ENCODE measurements at regions not wholly inside any gene's neighbourhood (a gene's known extent, or its start where the extent isn't known, plus 50 kb on each side); places are given as distances from the start of the nearest gene placed in this dataset.

- H3K27ac ChIP-seq (ENCODE audit: low read length) = no peak overlapping the region
- H3K36me3 ChIP-seq (replicated peaks; ENCODE audit: low read depth, low read length) = no peaks in the 10 kb centered on the region
- H3K9me3 ChIP-seq (ENCODE audit: insufficient read depth, low read length) = no peaks in the 10 kb centered on the region
- H4K20me1 ChIP-seq (ENCODE audit: insufficient read depth, low read length) = no peaks in the 10 kb centered on the region
- no peak for TF ChIP-seq EZH2phosphoT487 (IDR thresholded peaks at IDR 0.05; ENCODE audit: low read depth)
- TF ChIP-seq, protein P1, sequence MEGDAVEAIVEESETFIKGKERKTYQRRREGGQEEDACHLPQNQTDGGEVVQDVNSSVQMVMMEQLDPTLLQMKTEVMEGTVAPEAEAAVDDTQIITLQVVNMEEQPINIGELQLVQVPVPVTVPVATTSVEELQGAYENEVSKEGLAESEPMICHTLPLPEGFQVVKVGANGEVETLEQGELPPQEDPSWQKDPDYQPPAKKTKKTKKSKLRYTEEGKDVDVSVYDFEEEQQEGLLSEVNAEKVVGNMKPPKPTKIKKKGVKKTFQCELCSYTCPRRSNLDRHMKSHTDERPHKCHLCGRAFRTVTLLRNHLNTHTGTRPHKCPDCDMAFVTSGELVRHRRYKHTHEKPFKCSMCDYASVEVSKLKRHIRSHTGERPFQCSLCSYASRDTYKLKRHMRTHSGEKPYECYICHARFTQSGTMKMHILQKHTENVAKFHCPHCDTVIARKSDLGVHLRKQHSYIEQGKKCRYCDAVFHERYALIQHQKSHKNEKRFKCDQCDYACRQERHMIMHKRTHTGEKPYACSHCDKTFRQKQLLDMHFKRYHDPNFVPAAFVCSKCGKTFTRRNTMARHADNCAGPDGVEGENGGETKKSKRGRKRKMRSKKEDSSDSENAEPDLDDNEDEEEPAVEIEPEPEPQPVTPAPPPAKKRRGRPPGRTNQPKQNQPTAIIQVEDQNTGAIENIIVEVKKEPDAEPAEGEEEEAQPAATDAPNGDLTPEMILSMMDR (IDR thresholded peaks at IDR 0.05; ENCODE audit: low read depth, low read length) = no peak
- no peak overlapping the region for H2AFZ ChIP-seq (ENCODE audit: low read depth, low read length)
- peaks cover 2% of the 10 kb centered on the region; the same call in 1 of the 2 replicates for H3K27me3 ChIP-seq (ENCODE audit: low read depth, low read length)
- H3K79me2 ChIP-seq (ENCODE audit: low read length) = no peaks in the 10 kb centered on the region
- no peak overlapping the region for H3K9ac ChIP-seq (ENCODE audit: low read length)
- no peak overlapping the region for H3K4me2 ChIP-seq (ENCODE audit: low read length)
- H3K4me3 ChIP-seq (ENCODE audit: low read length) = no peak overlapping the region
- H3K4me1 ChIP-seq (ENCODE audit: low read length) = no peaks in the 10 kb centered on the region
Observed at GRCh38 chr12:22982635-22983034, 357.7 kb downstream of the ETNK1 start.

- no peaks in the 10 kb centered on the region for H3K79me2 ChIP-seq (ENCODE audit: low read length)
- no peak overlapping the region for H3K4me2 ChIP-seq (ENCODE audit: low read length)
- no peak overlapping the region for H3K4me3 ChIP-seq (ENCODE audit: low read length)
- H4K20me1 ChIP-seq (ENCODE audit: insufficient read depth, low read length) = no peaks in the 10 kb centered on the region
- H2AFZ ChIP-seq (ENCODE audit: low read depth, low read length) = no peak overlapping the region
- no peak overlapping the region for H3K9ac ChIP-seq (ENCODE audit: low read length)
- TF ChIP-seq, protein P1 (IDR thresholded peaks at IDR 0.05; ENCODE audit: low read depth, low read length) = no peak
- no peak for TF ChIP-seq EZH2phosphoT487 (IDR thresholded peaks at IDR 0.05; ENCODE audit: low read depth)
- peaks cover 31% of the 10 kb centered on the region for H3K27me3 ChIP-seq (ENCODE audit: low read depth, low read length)
- H3K4me1 ChIP-seq (ENCODE audit: low read length) = no peaks in the 10 kb centered on the region
- no peaks in the 10 kb centered on the region for H3K36me3 ChIP-seq (replicated peaks; ENCODE audit: low read depth, low read length)
- no peaks in the 10 kb centered on the region for H3K9me3 ChIP-seq (ENCODE audit: insufficient read depth, low read length)
- H3K27ac ChIP-seq (ENCODE audit: low read length) = no peak overlapping the region
Observed at GRCh38 chr12:22986997-22987396, 362.0 kb downstream of the ETNK1 start.

GRCh38 chr12:22990501-22990900 lies 365.5 kb downstream of the ETNK1 start:
- H3K36me3 ChIP-seq (replicated peaks; ENCODE audit: low read depth, low read length) = no peaks in the 10 kb centered on the region
- H3K9me3 ChIP-seq (ENCODE audit: insufficient read depth, low read length) = no peaks in the 10 kb centered on the region
- no peaks in the 10 kb centered on the region for H3K4me1 ChIP-seq (ENCODE audit: low read length)
- no peak overlapping the region for H3K4me3 ChIP-seq (ENCODE audit: low read length)
- TF ChIP-seq EZH2phosphoT487 (IDR thresholded peaks at IDR 0.05; ENCODE audit: low read depth) = no peak
- TF ChIP-seq, protein P1 (IDR thresholded peaks at IDR 0.05; ENCODE audit: low read depth, low read length) = no peak
- H3K27ac ChIP-seq (ENCODE audit: low read length) = no peak overlapping the region
- no peak overlapping the region for H2AFZ ChIP-seq (ENCODE audit: low read depth, low read length)
- H3K4me2 ChIP-seq (ENCODE audit: low read length) = no peak overlapping the region
- H3K79me2 ChIP-seq (ENCODE audit: low read length) = no peaks in the 10 kb centered on the region
- no peak overlapping the region for H3K9ac ChIP-seq (ENCODE audit: low read length)
- peaks cover 45% of the 10 kb centered on the region for H3K27me3 ChIP-seq (ENCODE audit: low read depth, low read length)
- no peaks in the 10 kb centered on the region for H4K20me1 ChIP-seq (ENCODE audit: insufficient read depth, low read length)

GRCh38 chr12:22991250-22991844 lies 366.4 kb downstream of the ETNK1 start:
- no peak overlapping the region for H3K4me3 ChIP-seq (ENCODE audit: low read length)
- no peak for TF ChIP-seq EZH2phosphoT487 (IDR thresholded peaks at IDR 0.05; ENCODE audit: low read depth)
- TF ChIP-seq, protein P1 (IDR thresholded peaks at IDR 0.05; ENCODE audit: low read depth, low read length) = no peak
- H3K79me2 ChIP-seq (ENCODE audit: low read length) = no peaks in the 10 kb centered on the region
- H3K27me3 ChIP-seq (ENCODE audit: low read depth, low read length) = peaks cover 48% of the 10 kb centered on the region
- no peak overlapping the region for H3K9ac ChIP-seq (ENCODE audit: low read length)
- H3K27ac ChIP-seq (ENCODE audit: low read length) = no peak overlapping the region
- no peak overlapping the region for H2AFZ ChIP-seq (ENCODE audit: low read depth, low read length)
- H3K36me3 ChIP-seq (replicated peaks; ENCODE audit: low read depth, low read length) = no peaks in the 10 kb centered on the region
- no peak overlapping the region for H3K4me2 ChIP-seq (ENCODE audit: low read length)
- H4K20me1 ChIP-seq (ENCODE audit: insufficient read depth, low read length) = no peaks in the 10 kb centered on the region
- H3K4me1 ChIP-seq (ENCODE audit: low read length) = no peaks in the 10 kb centered on the region
- H3K9me3 ChIP-seq (ENCODE audit: insufficient read depth, low read length) = no peaks in the 10 kb centered on the region
